GM19372 (cell line): ENCODE measurements at regions not wholly inside any gene's neighbourhood (a gene's known extent, or its start where the extent isn't known, plus 50 kb on each side); places are given as distances from the start of the nearest gene placed in this dataset.
"Not testable (repeated sequence)": the region's sequence is repeated elsewhere in the genome, so short reads cannot be mapped to it uniquely, and the experiment has no call there.

Source experiments
- ATAC-seq: cut with Tn5 transposase; IDR thresholded peaks from one replicate; pipeline ENCODE4 v1.9.1; 2021; ENCODE audit warnings: mild to moderate bottlenecking, low read depth, moderate library complexity; ENCODE audit not compliant: unreplicated experiment

DNA sequence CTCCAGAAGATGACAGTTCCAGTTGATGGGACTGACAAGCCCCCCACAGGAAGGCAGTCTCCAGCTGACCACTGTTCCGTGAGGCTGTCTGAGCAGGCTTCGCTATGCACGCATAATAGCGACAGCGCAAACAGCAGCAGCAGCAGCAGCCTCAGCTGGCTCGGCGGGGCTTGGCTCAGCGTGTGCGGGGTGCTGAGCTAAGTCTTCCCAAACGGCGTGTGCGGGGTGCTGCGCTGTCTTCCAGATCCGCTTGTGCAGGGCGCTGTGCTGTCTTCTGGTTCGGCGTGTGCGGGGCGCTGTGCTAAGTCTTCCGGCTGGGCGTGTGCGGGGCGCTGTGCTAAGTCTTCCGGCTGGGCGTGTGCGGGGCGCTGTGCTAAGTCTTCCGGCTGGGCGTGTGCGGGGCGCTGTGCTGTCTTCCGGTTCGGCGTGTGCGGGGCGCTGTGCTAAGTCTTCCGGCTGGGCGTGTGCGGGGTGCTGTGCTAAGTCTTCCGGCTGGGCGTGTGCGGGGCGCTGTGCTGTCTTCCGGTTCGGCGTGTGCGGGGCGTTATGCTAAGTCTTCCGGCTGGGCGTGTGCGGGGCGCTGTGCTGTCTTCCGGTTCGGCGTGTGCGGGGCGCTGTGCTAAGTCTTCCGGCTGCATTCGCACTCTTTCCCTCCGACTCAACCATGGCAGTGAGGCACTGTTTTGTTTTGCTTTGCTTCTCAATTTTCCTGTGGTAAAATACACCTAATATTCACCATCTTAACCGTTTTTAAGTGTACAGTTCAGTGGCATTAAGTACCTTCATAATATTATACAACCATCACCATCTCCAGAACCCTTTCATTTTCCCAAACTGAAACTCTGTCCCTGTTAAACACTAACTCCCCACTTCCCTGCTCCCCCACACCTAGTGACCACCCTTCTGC lies 156.1 kb downstream of the BMP7 start:
- ATAC-seq, result not testable (repeated sequence)

GRCh38 chr20:57111028-57111373 lies 155.4 kb downstream of the BMP7 start:
- no peak for ATAC-seq

DNA sequence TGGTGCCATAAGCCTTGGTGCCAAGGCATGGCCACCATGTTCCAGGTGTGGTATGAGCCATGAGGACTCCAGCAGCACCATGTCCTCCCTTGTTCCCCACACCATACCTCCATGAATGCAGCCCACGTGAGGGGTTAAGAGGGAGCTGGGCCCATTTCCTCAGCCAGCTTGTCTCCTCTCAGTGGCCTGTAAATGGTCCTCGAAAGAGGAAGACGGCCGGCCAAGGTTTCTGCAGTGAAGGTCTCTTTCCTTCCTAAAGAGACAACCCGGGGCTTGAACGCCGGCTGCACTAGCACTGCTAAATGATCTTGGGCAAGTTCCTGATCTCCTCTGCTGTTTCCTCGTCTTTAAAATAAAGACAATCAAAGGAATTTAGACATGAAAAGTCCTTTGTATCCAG lies 154.0 kb downstream of the BMP7 start:
- ATAC-seq, result no peak

DNA sequence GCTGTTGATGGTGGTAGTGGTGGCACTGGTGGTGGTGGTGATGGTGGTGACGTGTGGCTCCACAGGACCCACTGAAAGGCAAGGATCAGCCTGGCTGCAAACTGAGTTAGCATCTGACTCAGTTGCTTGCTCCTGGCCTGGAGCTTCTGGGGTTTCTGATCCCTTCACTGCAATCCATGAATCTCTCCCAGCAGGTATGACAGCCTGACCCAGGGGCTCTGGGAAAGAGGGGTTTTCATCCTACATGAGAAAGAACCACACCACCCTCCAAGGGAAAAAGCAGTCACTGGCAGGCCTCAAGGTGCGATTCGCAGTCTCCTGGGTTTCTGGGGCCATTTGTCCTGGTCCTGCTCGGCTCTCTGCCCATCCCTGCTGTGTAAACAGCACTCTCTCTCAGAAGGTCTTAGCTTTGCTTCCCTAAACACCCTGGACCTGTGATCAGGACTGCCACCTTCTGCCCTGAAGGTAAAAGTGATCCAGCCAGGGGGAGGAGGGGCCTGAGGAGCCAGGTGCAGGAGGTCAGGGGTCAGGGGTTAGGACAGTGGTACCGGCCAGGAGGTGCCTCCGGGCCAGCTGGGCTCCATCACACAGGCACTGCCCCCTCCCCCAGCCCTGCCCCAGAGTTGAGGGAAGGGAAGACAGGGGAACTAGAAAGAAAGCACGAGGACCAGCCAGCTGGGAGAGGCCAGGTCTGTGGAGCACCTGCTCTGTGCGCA lies 152.0 kb downstream of the BMP7 start:
- no peak for ATAC-seq

- ATAC-seq, result no peak
Measured at GRCh38 chr20:57117296-57117695, 149.1 kb downstream of the BMP7 start.

GRCh38 chr20:57118107-57118769 lies 148.2 kb downstream of the BMP7 start:
- no peak for ATAC-seq
